ENCODE measurements at regions not wholly inside any gene's neighbourhood (a gene's known extent, or its start where the extent isn't known, plus 50 kb on each side); places are given as distances from the start of the nearest gene placed in this dataset.
"Not testable (repeated sequence)": the region's sequence is repeated elsewhere in the genome, so short reads cannot be mapped to it uniquely, and the experiment has no call there.

DNA sequence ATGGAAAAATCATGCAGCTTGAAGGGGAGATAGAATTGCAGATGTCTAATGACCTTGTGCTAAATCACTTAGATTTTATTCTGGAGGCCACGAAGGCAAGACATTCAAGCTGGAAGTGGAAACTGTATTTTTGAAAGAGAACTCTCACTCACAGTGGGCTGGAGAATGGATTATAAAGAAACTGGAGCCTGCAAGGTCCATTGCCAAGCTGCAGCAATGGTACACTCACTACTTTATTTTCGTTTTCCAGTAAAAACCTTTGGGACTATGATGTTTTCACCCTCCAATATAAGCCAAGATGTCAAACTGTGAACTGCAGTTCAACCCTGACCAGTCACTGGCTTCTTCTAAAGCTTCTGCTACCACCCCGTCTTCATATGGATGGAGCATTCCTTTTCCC, 62.0 kb downstream of the SKIDA1 start:
- DNase-seq, result no peak

DNA sequence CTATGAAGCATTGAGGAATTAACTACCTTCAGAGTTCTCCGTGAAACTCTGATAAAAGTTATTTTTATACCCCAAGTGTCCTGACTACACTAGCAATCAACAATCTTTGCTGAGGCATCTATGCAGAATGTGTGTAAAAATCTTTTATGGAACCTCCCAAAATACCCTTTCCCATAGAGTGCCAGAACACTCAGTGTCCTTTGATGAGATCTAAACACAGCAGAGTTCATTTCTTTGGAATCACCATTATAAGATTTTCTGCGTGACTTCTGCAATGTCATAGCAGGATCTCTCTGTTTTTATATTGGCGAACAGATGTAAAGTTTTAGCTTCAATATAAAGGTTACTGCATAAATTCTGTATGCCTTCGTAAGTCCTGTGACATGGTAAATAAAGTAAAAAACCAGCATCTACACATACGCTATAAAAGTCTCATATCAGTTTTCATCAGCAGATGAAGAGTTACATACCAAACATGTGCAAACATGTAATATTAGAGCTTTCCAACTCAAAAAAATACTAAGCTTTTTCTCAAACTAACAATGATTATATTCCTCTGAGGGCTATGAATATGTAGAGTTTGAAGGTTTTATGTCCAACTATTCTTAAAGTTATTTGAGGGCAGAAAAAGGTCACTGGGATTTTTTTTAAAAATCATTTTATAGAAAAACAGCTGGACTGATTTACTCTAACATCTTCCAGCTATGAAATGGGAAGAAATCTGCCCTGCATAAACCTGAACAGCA, 67.2 kb downstream of the SKIDA1 start:
- DNase-seq, result no peak

DNA sequence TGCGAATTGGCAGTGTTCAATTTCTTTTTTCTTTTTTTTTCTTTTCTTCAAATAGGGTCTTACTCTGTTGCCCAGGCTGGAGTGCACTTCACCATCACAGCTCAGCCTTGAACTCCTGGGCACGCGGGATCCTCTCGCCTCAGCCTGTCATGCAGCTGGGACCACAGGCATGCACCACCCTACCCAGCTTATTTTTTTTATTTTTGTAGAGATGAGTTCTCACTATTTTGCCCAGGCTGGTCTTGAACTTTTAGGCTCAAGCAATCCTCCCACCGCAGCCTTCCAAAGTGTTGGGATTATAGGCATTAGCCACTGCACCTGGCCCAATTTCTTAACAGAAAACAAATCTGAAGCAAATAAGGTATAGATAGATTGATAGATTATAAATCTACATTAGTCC, 69.3 kb downstream of the SKIDA1 start:
- no peak for DNase-seq

DNA sequence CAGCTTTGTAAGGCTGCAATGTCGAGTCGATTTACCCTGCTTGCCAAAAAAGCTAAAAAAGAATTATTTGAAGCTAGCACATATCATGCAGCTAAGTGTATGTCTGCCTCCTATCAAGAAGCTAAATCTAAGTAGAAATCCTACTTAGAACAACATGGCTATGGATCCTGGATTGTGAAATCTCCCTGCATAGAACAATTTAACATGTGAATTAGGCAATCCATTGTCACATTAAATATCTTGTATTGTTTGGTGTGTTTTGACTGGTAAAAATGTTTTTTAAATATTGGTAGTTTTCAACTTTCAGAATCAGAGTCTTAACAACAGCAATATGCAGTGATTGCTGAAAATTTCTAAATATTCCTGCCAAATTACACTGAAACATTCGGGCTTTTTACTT, 73.3 kb downstream of the SKIDA1 start:
- DNase-seq, result no peak

DNA sequence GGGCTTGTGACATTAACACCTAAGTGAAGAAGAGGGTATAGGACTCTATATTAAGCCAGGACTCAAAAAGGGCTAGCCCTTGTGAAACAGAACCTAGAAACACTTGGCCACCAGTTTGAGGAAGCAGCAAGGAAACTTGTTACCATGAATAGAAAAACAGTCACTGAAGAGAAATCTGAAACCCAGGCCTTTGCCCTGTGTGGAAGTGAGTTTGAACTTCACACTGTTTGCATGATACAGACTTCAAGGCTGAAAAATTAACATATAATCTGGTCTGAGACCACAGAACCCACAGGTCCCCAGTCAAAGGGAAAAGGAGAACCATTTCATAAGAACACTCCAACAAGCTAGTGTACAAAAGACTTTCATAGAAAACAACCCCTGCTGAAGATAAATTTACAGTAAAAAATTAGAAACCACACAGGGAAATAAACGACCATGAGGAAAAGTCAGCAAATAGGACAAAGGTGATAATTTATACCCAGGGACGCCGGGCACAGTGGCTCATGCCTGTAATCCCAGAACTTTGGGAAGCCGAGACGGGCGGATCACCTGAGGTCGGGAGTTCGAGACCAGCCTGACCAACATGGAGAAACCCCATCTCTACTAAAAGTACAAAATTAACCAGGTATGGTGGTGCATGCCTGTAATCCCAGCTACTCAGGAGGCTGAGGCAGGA, 76.1 kb downstream of the SKIDA1 start:
- no peak for DNase-seq

DNA sequence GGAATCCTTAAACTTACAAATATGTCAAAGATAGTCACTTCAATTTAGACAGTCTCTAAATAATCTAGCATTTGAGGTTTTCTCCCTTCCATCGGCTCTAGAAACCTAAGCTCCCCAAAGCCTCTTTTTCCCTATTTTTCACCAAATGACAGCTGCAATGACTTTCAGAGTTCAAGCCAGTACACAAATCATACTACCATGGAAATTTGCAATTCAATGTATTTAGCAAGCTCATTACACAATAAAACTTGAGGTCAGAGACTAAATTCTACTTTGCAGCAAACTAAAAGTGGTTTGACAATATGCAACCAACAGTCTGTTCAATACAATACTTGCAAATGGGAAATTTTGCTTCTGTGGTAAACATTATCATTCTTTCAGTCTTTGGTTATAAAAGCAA, 80.3 kb downstream of the SKIDA1 start:
- no peak for DNase-seq

DNA sequence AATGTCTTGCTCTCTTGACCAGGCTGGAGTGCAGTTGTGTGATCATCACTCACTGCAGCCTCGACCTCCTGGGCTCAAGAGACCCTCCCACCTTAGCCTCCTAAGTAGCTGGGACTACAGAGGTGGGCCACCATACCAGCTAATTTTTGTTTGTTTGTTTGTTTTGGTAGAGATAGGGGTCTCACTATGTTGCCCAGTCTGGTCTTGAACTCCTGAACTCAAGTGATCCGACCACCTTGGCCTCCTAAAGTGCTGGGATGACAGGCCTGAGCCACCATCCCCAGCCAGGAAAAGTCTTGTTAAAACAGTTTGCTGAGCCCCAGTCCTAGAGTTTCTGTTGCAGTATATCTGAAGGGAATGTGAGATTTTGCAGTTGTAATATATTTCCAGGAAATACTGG, 83.9 kb downstream of the SKIDA1 start:
- no peak for DNase-seq

DNA sequence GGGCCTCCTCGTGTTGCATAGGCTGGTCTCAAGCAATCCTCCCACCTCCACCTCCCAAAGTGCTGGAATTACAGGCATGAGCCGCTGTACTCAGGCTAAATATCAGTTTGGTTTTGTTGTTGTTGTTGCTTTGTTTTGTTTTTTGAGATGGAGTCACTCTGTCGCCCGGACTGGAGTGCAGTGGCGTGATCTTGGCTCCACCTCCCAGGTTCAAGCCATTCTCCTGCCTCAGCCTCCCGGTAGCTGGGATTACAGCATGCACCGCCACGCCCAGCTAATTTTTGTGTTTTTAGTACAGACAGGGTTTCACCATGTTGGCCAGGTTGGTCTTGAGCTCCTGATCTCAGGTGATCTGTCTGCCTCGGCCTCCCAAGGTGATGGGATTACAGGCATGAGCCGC, 86.6 kb downstream of the SKIDA1 start:
- DNase-seq, result not testable (repeated sequence)

DNA sequence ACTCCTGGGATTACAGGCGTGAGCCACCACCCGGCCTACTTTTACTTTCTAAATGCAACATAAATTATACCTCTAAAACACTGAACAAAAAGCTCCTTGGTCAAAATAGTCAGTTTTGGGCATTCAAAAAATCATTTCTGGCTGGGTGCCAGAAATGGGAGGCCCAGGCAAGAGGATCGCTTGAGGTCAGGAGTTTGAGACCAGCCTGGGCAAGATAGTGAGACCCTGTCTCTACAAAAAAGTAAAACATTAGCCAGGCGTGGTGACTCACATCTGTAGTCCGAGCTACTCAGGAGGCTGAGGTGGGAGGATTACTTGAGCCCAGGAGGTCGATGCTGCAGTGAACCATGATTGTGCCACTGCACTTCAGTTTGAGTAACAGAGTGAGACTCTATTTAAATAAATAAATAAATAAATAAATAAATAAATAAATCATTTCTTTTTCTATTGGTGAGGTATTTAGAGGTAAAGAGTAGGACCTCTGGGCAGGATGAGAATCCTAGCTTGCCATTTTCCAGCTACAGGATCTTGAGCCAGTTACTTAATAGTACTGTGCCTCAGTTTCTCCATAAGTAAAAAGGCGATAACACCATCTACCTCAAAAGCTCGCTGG, 87.6 kb downstream of the SKIDA1 start:
- DNase-seq, result no peak

DNA sequence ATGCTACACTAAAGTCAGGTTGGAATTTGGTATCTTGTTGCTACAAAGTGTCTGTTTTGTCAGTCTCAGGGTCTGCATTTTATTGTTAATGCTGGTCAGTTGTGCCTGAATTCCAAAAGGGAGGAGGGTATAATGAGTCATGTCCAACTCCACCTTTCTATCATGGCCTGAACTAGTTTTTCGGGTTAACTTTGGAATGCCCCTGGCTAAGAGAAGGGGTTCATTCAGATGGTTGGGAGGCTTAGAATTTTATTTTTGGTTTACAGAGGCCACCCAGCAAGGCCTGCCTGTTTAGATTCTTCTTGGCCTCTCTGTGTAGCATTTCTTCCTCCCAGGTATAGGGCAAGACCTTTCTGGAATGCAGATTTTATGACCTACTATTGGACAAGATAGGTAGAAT, 93.2 kb downstream of the SKIDA1 start:
- no peak for DNase-seq

DNA sequence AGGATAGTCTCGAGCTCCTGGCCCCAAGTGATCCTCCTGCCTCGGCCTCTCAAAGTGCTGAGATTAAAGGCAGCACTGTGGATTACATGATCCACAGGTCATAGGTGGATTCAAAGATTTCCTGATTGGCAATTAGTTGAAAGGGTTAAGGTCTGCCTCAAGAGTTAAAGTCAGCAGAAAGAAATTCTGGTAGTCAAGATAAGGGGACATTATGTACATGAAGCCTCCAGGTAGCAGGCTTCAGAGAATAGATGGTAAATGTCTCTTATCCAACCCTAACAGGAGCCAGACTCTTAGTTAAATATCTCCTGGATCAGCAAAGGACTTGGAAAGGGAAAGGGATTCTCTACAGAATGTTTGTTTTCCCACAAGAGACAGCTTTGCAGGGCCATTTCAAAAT, 93.7 kb downstream of the SKIDA1 start:
- DNase-seq, result no peak

DNA sequence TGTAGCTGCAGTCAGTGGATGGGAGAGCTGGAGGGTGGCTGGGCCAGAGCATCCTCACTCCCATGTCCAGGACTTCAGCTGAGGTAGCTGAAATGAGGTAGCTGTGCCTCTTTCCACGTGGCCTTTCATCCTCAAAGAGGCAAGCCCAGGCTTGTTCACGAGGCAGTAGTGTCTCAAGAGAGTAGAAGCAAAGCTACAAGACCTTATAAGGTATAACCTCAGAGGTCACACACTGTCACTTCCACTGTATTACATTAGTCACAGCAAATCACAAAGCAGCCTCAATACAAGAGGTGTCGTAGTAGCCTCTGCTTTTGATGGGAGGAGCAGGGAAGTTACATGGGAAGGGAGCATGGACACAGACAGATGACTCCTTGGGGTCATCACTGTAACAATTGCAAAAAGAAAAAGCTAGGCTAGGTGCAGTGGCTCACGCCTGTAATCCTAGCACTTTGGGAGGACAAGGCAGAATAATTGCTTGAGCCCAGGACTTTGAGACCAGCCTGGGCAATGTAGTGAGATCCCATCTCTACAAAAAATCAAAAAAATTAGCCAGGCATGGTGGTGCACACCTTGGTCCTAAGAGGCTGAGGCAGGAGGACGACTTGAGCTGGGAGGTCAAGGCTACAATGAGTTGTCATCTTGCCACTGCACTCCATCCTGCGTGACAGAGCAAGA, 97.5 kb downstream of the SKIDA1 start:
- no peak for DNase-seq

DNA sequence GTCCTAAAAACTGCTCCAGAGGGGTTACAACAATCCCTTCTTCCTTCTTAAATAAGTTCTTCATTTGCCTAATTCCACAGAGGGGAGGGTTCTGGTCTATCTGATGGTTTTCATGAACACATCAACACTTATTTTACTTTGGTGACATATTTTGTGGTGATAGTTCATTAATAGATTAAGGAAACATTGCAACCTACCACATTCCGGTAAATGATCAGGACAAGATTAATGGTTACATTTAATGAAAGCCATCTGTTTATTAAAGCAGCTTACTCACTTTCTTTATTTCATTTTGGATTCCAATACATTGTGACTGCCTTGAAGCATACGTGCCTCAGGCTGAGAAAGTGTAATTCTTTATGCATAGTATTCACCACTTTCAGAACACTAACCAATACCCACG, 101.0 kb downstream of the SKIDA1 start:
- DNase-seq, result no peak

DNA sequence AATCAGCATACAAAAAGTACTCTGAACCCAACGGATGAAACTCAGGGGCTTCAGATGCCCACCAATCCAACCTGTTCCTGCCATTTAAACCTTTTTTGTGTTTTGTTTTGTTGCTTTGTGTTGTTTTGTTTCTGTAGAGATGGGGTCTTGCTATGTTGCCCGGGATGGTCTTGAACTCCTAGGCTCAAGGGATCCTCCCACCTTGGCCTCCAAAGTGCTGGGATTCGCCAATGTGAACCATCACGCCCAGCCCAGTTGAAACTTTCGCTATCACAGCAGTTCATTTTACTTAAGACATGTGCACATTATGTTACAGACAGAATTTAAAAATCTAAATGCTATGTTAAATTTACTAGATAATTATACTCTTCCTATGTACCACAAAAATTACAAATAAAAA, 101.6 kb downstream of the SKIDA1 start:
- DNase-seq, result no peak

DNA sequence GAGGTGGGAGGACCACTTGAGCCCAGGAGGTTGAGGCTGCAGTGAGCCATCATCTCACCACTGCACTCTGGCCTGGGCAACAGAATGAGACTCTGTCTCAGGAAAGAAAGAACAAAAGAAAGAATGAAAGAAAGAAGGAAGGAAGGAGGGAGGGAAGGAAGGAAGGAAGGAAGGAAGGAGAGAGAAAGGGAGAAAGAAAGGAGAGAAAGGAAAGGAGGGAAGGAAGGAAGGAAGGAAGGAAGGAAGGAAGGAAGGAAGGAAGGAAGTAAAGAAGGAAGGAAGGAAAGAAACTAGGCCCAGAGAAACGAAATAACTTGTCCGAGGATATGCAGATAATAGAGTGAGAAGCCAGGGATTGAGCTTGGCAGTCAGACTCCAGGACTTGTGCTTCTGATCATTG, 102.1 kb downstream of the SKIDA1 start:
- no peak for DNase-seq

DNA sequence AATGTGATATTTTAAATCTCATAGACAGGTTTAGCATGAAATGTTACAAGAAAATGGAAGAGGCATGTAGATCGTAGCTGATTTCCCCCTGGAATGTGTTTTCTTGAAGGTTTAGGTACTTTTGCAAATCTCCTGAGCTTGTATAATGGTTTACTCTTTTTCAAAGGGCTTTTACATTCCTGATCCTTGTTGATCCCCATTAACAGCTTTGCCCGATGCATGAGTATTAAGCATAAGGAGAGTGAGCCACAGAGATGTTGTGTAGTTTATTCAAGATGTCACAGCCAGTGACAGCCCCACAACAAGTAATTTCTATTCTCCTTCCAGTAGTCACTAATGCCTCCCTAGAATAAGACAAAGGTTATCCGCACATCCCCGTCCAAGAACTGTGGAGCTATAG, 103.7 kb downstream of the SKIDA1 start:
- no peak for DNase-seq

DNA sequence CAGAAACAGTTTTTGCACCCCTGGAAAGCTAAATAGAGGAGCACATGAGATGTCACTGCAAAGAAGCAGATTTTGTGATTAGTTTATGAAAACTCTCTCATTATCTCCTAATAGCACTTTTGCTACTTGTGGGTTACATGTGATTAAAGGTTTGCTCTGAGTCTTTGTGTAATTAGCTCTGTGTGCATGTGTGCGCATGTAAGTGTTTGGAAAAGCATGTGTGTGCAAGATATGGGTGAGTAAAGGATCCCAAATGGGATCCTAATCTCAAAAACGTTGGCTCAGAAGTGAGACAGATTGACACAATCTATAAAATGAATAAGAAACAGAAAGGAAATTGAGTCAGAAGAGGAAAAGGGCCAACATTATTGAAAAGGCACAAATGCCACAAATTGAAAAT, 104.5 kb downstream of the SKIDA1 start:
- DNase-seq, result no peak

DNA sequence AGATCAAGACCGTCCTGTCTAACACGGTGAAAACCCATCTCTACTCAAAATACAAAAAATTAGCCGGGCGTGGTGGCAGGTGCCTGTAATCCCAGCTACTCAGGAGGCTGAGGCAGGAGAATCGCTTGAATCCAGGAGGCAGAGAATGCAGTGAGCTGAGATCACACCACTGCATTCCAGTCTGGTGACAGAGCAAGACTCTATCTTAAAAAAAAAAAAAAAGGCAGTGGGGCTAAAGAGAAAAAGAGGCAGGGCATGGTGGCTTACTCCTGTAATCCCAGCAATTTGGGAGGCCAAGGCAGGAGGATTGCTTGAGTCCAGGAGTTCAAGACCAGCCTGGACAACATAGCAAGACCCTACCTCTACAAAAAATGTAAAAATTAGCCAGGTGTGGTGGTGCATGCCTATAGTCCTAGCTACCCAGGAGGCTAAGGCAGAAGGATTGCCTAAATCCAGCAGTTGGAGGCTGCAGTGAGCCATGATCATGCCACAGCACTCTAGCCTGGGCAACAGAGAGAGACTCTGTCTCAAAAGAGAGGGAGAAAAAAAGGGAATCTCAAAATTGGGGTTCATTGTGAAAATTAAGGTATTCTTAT, 106.4 kb downstream of the SKIDA1 start:
- not testable (repeated sequence) for DNase-seq

DNA sequence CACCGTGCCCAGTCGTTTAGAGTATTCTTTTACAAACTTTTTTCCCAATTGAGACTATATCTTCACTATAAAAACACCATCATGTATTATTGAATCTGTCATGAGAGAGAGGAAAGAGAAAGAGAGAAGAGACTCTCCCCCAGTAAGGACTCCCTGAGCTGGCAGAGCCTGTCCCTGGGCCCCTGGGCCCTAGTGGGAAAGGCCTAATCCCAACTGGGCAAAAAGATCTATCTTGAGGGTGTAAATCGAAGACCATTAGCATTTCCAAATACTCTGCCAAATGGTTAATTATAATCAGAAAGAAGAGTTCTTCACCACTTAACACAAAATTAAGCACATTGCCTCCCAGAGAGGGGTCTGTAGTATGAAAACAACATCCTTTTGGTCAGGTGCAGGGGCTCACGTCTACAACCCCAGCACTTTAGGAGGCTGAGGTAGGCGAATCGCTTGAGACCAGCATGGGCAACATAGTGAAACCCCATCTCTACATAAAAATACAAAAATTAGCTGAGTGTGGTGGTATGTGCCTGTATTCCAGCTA, 108.2 kb downstream of the SKIDA1 start:
- no peak for DNase-seq

DNA sequence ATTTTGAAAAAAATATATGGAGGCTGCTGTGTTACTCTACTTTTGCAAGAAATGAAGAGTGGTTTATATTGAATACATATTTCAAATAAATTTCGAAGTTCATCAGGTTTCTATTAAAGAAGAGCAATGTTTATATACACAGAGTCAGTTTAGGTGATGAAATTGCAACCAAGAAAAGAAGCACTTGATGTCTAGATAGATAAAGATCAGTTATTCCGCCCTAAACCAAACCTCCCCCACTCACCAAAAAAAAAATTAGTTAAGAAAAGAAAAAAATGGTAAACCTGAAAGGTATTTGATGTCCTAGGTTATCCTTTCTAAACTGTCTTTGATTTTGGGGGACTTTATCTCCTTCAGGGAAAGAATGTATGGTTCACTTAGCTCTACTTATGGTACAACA, 111.8 kb downstream of the SKIDA1 start:
- DNase-seq, result no peak

DNA sequence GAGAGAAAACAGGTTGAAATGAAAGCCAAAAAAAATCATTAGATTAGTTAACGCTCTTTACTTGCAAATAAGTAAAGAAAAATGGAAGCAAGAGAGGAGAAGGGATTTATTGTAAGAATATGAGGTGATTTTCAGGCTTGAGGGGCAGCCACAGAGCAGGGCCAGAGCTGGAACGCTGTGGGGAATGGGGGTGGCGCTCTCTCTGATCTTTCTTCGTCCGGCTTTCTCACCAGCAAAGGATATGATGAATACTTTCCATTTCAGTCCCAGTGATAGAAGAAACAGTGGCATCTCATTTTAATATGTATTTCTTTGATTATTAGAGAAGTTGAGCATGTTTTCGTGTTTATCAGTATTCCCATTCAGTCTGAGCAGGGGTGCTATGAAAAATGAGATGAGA, 112.2 kb downstream of the SKIDA1 start:
- no peak for DNase-seq

DNA sequence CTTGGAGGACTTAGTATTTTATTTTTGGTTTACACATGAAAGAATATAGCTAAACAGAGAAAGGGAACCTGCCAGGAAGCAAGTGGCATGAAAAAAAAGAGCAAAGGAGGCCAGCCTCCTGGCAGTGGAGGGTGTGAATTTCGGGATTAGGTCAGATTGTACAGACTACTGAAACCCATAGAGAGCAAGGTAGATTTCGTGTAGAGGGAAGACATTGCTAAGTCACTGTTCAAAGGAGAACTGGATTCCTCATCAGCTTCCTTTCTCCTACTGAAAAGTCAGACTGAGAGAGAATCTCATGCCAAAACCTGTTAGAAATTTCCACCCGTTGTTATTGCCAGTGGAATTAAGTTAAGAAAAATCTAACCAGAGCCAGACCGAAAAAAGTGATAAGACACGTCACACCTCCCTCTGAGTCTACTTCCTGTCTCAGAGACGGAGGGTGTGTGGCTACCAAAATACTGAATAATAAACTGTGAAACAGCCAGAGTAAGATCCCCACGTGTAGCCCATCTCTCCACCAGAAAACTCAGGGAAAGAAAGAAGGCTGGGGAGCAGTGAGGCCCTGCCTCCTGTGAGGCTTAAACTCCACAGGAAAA, 118.8 kb downstream of the SKIDA1 start:
- DNase-seq, result no peak

DNA sequence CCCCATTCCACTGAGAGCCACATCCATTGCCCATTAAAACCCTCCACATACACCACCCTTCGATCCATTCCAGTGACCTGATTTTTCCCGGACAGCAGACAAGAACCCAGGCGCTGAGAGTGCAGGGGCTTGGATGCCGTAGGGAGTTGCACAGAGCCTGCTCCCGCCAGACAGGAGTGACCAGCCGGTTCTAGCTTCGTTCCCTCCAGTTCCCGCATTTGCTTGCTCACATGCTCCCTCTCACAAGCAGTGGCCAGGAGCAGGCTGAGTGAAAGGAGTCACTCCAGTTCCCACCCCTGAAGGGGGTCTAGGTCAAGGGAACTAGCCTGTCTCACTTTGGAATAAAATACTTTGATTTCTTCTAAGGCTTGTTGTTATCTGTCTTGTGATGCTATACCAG, 119.5 kb downstream of the SKIDA1 start:
- no peak for DNase-seq

All from right forelimb (tissue), 1 donor.